HG02970 (cell line): ENCODE measurements at regions not wholly inside any gene's neighbourhood (a gene's known extent, or its start where the extent isn't known, plus 50 kb on each side); places are given as distances from the start of the nearest gene placed in this dataset.
"Not testable (repeated sequence)": the region's sequence is repeated elsewhere in the genome, so short reads cannot be mapped to it uniquely, and the experiment has no call there.

Experiments used
- ATAC-seq: cut with Tn5 transposase; IDR thresholded peaks from one replicate; pipeline ENCODE4 v1.9.1; 2021; ENCODE audit warnings: mild to moderate bottlenecking, moderate library complexity, moderate number of reproducible peaks; ENCODE audit not compliant: unreplicated experiment, low FRiP score

GRCh38 chr13:69649063-69649392, 458.6 kb upstream of the ATXN8OS start:
- no peak for ATAC-seq

- no peak for ATAC-seq
These were observed 459.1 kb upstream of the ATXN8OS start for GRCh38 chr13:69648340-69649062.

GRCh38 chr13:69644447-69644846, 463.2 kb upstream of the ATXN8OS start:
- no peak for ATAC-seq

GRCh38 chr13:69641773-69642172, 465.9 kb upstream of the ATXN8OS start:
- ATAC-seq: no peak

GRCh38 chr13:69633044-69633443, 474.6 kb upstream of the ATXN8OS start:
- ATAC-seq: no peak

GRCh38 chr13:69623973-69624372, 483.7 kb upstream of the ATXN8OS start:
- no peak for ATAC-seq

GRCh38 chr13:69619651-69620050, 488.0 kb upstream of the ATXN8OS start:
- ATAC-seq: no peak

GRCh38 chr13:69618838-69619237, 488.8 kb upstream of the ATXN8OS start:
- no peak for ATAC-seq

GRCh38 chr13:69618393-69618792, 489.2 kb upstream of the ATXN8OS start:
- ATAC-seq: no peak

- no peak for ATAC-seq
These were observed 490.0 kb upstream of the ATXN8OS start for GRCh38 chr13:69617587-69617986.

GRCh38 chr13:69616396-69616795, 491.2 kb upstream of the ATXN8OS start:
- ATAC-seq: no peak

GRCh38 chr13:69615055-69615454, 492.6 kb upstream of the ATXN8OS start:
- not testable (repeated sequence) for ATAC-seq

GRCh38 chr13:69604698-69605097, 502.9 kb upstream of the ATXN8OS start:
- no peak for ATAC-seq

GRCh38 chr13:69603144-69603853, 504.3 kb upstream of the ATXN8OS start:
- no peak for ATAC-seq

GRCh38 chr13:69601661-69602060, 506.0 kb upstream of the ATXN8OS start:
- ATAC-seq: no peak

GRCh38 chr13:69600811-69601210, 506.8 kb upstream of the ATXN8OS start:
- ATAC-seq: no peak

- ATAC-seq: no peak
These were observed 510.5 kb upstream of the ATXN8OS start for GRCh38 chr13:69597088-69597487.

- ATAC-seq: no peak
These were observed 512.4 kb upstream of the ATXN8OS start for GRCh38 chr13:69595181-69595580.

GRCh38 chr13:69591437-69591836, 516.2 kb upstream of the ATXN8OS start:
- no peak for ATAC-seq

GRCh38 chr13:69589531-69590235, 517.9 kb upstream of the ATXN8OS start:
- ATAC-seq: no peak

GRCh38 chr13:69585656-69586055, 522.0 kb upstream of the ATXN8OS start:
- no peak for ATAC-seq

- ATAC-seq: no peak
These were observed 527.4 kb upstream of the ATXN8OS start for GRCh38 chr13:69580255-69580654.
